ENCODE measurements at regions not wholly inside any gene's neighbourhood (a gene's known extent, or its start where the extent isn't known, plus 50 kb on each side); places are given as distances from the start of the nearest gene placed in this dataset.
"Not testable (repeated sequence)": the region's sequence is repeated elsewhere in the genome, so short reads cannot be mapped to it uniquely, and the experiment has no call there.

DNA sequence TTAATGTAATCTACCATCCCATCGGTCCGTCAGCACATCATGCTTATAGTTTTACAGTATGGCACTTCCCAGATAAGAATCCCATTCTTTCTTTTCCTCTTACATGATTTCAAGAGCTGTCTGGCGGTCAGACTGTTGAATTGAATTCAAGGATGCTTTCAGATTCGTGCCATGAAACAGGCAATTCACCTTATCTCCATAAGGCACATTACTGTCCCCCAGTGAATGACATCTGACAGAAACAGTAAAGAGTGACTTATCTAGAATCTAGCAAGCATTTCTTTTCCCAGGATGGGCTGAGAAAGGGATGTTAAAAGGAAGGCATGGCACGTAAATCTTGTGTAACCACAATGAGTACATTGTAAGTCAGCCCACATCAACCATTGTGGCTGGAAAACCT lies 61.1 kb upstream of the SEM1 start:
- DNase-seq, result no peak

DNA sequence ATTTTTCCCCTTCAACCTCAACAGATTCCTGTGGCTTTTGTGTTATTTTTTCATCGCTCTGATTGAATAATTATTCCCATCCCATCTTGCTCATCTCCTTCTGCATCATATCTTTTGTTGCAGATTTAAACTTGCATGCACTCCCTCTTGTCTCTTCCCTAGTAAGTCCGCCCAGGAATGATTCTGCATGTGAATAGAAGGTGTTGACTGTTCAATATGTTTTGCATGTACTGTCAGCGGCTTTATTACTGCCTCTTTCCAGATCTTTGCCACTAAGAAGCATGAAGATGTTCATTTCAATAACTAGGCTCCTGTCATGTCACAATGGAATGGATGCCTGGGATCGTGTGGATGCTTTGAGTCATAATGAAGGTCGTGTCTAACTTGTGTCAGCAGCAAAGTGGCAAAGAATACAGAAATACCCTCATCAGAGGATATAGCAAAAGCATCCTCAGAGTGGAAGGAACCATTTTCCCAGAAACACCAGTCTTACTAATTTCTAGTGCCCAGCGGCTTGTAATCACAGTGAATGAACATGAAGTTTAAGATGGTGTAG lies 62.6 kb upstream of the SEM1 start:
- no peak for DNase-seq

GRCh38 chr7:96773483-96773882 lies 63.8 kb upstream of the SEM1 start:
- DNase-seq, result no peak

DNA sequence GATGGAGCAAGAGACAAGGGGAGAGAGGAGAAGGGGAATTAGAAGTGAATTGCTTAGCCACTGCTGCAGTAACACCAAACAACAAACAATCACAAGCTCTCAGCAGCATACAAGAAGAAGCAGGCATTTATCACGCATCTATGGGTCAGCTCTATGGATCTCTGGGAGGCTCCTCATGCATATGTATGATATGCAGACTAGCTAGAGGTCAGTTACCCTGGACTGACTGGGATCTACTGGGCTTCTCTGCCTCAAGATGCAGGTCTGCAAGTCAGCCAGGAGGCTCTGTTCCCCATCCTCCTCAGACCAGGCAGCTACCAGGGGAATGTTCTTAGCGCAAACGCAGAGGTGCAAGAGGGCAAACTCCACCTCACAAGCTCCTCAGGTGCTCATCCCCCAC lies 64.7 kb upstream of the SEM1 start:
- DNase-seq, result no peak

DNA sequence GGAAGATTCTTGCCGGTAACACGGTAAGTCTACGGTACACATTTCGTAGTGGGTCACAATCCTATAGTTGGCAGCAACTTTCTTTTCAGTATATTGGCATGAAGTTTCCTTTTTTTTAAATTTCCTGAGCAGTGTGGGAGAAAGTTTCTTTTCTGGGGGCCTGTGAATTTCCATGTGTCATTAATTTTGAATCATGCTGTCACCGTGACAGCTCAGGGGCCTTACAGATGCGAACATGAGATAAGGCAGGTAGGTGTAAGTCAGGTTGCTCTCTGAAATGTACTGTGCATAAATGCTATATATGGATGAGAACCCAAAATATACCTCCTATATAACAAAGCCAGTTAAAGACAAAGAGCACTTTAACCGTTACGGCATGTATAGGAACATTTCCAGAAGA lies 65.4 kb upstream of the SEM1 start:
- DNase-seq, result no peak

GRCh38 chr7:96778263-96778662 lies 68.6 kb upstream of the SEM1 start:
- no peak for DNase-seq

- no peak for DNase-seq
These were observed 72.3 kb upstream of the SEM1 start for GRCh38 chr7:96781919-96782318.

DNA sequence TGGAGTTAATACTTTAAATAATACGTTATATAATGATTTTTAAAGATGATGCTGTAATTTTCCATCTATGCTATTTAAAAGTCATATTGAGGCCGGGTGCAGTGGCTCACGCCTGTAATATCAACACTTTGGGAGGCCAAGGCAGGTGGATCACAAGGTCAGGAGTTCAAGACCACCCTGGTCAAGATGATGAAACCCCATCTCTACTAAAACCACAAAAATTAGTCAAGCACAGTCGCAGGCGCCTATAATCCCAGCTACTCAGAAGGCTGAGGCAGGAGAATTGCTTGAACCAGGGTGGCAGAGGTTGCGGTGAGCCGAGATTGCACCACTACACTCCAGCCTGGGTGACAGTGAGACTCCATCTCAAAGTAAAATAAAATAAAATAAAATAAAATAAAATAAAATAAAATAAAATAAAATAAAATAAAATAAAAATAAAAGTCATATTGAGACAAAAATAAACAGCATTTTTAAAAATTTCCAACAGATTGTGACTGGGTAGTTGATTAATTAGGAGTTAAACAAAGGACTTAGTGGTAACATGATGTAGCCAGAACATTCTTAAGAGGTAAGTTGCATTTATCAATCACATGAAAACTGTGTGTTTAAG lies 73.1 kb upstream of the SEM1 start:
- DNase-seq, result not testable (repeated sequence)

GRCh38 chr7:96784597-96784996 lies 75.0 kb upstream of the SEM1 start:
- DNase-seq, result no peak

DNA sequence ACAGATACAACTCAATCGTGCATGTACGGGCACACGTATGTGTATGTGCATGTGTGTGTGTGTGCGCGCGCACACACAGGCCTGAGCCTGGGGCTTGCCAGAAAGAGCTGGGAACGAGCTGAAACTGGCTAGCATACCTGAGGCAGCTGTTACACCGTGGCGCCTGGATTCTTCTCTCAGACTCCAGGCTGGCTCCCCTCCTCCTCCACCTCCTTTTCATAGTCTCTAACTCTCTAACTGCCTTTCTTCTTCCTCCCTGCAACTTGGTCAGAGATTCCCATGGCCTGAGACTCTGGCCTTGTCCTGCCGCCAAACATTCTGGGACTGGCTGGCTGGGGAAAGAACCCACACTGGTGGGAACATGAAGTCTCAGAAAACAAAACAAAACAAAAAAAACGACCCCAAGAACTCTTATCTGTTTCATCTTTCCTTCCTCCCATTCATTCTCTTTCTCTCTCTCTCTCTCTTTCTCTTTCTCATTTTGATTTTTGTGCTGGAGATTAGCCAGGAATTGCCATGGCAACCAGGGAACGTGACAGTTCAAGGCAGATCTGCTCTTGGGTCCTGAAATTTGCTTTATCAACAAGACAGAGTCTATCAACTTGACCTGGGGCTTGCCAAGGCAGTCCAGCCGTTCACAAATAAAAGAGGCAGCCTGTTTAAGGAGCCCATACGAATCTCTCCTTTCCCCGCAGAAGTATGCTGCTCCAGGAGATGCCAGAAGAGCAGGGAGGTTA lies 76.8 kb upstream of the SEM1 start:
- peak in 2 of 3 donors; percentile 5 to 6 for DNase-seq

DNA sequence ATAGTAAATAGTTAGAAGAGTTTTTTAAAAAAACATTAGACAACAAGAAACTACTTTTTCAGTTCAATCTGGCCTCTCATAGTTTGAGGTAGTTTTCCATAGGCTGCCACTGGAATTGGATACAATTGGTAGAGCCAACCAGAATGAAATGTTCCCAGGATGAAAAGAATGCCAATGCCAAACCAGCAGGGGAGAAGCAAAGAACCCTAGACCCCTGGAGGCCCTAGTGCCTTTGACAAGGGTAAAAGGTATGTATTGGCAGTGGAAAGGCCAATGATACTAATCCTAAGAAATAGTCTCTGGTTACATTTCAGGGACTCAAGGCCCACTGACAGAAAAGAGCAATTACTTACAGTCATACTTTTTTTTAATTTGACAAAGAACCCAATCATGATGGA lies 77.4 kb upstream of the SEM1 start:
- no peak for DNase-seq

DNA sequence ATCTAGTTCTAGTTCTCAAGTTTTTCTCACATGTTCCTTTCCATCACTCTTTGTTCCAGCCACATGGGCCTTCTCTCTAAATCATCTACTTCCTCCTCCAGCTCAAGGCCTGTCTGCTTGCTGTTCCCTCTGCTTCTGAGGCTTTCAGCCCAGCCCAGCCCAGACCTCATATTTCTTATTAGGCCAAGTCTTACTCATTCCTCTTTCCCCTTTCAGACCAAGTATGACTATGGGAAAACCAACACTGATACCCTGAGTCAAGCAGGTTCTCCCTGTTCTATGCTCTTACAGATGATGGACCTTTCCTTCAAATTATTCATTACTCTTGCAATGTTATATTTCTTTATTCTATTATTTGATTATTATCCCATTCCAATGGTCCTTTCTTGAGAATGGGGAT lies 80.3 kb upstream of the SEM1 start:
- no peak for DNase-seq

DNA sequence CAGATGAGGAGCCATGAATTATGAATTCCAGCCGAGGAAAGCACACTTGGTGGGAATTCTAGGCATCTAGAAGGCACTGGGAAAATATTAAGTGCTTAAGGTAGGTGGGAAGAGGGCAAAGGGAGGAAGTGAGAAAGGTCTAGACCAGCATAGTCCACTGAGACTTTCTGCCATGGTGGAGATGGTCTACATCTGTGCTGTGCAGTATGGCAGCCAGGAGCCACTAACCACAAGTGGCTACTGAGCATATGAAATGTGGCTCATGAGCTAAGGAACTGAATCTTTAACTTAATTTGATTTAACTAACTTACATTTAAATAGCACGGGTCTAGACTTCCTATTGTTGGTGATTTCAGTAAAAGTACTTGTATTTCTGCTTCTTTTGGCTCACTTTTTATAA lies 82.5 kb upstream of the SEM1 start:
- DNase-seq, result no peak

DNA sequence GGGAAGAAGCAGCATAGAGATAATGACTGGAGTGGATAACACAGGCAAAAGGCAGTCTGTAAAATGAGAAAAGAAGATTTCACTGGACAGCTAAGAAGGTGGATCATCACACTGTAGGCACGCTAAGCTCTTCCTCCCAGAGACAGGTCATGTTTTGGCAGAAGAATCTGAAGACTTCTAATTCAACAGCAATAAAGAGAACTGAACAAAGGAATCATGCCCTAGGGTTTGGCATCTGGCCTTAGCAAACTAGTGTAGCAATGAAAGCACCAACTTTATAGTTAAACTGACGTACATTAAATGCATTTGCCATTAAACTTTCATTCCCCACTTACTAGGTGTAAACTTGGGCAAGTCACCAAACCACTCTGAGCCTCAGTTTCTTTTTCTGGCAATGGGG lies 84.4 kb upstream of the SEM1 start:
- no peak for DNase-seq

GRCh38 chr7:96800122-96800521 lies 90.5 kb upstream of the SEM1 start:
- no peak for DNase-seq

DNA sequence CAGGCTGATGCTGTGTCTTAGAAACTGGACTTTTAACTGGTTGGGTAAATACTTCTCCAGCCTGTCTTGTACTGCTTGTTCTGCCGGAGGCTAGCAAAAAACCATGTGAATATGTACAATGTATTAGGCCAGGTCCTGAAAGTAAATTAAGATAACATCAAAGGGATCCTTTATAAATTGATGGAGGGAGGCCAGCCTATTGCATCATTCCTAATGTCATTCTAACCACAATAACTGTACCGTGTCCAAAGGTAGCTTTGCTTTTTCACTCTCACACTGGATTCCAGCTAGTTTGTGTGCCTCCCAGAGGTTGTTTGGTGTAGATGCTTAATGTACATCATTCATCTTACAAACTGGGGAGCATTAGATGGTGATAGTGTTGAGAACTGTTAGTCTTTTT lies 91.2 kb upstream of the SEM1 start:
- no peak for DNase-seq

- no peak for DNase-seq
These were observed 109.6 kb upstream of the SEM1 start for GRCh38 chr7:96819111-96819700.

DNA sequence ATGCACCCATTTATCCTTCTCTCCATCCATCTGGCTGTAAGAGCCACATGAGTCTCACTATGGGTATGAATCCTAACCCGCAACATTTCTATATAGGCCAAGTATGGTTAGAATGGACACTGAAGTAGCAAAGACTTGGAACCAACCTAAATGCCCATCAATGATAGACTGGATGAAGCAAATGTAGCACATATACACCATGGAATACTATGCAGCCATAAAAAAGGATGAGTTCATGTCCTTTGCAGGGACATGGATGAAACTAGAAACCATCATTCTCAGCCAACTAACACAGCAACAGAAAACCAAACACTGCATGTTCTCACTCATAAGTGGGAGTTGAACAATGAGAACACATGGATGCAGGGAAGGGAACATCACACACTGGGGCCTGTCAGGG lies 111.5 kb upstream of the SEM1 start:
- DNase-seq, result not testable (repeated sequence)

DNA sequence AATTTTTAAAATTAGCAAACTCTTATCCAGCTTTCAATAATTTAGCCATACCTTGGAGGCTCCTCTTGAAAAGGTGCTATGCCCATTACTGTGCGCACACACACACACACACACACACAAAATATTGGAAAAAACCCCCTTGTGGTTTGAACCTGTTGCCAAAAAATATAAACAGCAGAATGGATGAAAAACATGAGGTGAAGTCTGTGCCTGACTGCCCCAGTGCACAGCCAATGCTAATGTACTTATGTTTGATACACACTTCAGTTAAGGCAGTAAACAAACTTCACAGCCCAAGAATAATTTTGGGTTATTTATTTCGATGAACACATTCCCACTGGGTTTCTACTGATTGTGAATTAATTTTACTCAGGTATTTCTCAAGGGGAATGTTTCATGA lies 113.2 kb upstream of the SEM1 start:
- no peak for DNase-seq

DNA sequence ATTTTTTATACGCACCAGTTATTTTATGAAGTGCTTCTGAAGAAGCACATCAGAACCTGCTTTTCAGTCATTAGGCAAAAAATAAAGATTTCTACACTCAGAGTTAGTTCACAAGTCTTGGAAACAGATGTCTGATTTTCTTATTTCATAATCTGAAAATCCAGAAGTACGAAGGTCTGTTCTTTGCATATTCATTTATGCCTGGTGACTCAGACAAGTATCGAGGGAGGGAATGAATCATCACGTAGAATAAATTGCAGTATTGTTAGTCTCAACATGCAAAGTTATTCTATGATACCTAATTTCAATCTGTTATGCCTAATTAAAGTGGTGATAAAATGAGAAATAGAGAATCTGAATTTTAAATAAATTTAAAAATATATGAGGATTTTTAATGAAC lies 113.6 kb upstream of the SEM1 start:
- no peak for DNase-seq

- DNase-seq, result no peak
These were observed 115.0 kb upstream of the SEM1 start for GRCh38 chr7:96824686-96825085.

DNA sequence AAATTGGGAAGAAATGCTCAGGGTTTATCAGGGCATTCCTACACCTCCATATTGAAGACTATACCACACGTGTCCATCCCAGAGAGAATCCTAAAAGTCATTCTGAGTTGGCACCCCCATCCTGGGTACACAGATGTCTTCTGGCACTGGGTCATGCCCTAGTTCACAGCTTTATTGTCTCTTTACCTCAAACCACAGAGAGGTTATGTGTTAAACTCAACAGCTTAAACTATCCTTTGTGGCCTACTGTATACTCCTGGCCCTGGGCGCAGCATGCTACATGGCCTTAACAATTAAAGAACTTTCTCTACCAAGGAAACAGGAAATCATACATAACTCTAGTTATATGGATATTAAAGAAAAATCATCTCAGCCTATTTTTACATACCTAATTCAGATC lies 115.6 kb upstream of the SEM1 start:
- DNase-seq, result no peak

- no peak for DNase-seq
These were observed 116.4 kb upstream of the SEM1 start for GRCh38 chr7:96826089-96826488.

All from muscle of back (tissue), 3 donors.